Naive thymus-derived CD4-positive, alpha-beta T cell (primary cell): ENCODE measurements at regions not wholly inside any gene's neighbourhood (a gene's known extent, or its start where the extent isn't known, plus 50 kb on each side); places are given as distances from the start of the nearest gene placed in this dataset.

Experiments used
- ATAC-seq: fragments of 150-1000 bp; cut with Tn5 transposase; 2 replicates; pipeline ENCODE4 v1.10.0; 2021; ENCODE audit warnings: mild to moderate bottlenecking, moderate library complexity
- CTCF ChIA-PET: fragments of 350-600 bp; sonication (Branson Sonifier 250); formaldehyde crosslinking; loops from one replicate; lab custom pipeline; 2021; ENCODE audit warnings: antibody characterized with exemption; lab: Charles Lee
- POLR2A ChIA-PET: fragments of 350-600 bp; sonication (Branson Sonifier 250); formaldehyde crosslinking; loops from one replicate; lab custom pipeline; 2021; ENCODE audit warnings: antibody characterized with exemption, inconsistent platforms; lab: Charles Lee
- DNase-seq, 9 donors: peaks; one replicate each; pipeline versions ENCODE4 v3.0.0 to v3.0.0-alpha.2; 2020 to 2022; ENCODE audit warnings: mixed read lengths in 1 of 9
- H3K27ac ChIP-seq: one replicate; pipeline ENCODE4 v1.7.0; 2013; ENCODE audit warnings: mild to moderate bottlenecking, low read depth, low read length, moderate library complexity
- H3K27me3 ChIP-seq, 2 donors: one replicate each; pipeline ENCODE4 v1.7.0; 2013; ENCODE audit warnings: low read length in 2 of 2, mild to moderate bottlenecking in 2 of 2, moderate library complexity in 2 of 2; ENCODE audit not compliant: control insufficient read depth in 2 of 2, insufficient read depth in 2 of 2
- H3K36me3 ChIP-seq, 3 experiments: 1 replicate in 2 of 3; 2 replicates in 1 of 3; pipeline ENCODE4 v1.7.0; 2013; ENCODE audit warnings: low read length in 3 of 3, mild to moderate bottlenecking in 3 of 3, moderate library complexity in 1 of 3; ENCODE audit not compliant: insufficient read depth in 3 of 3, control insufficient read depth in 2 of 3
- H3K4me1 ChIP-seq, 2 donors: one replicate each; pipeline ENCODE4 v1.7.0; 2013; ENCODE audit warnings: low read length in 2 of 2, mild to moderate bottlenecking in 2 of 2, moderate library complexity in 1 of 2; ENCODE audit not compliant: control insufficient read depth in 2 of 2, insufficient read depth in 2 of 2
- H3K4me3 ChIP-seq: 2 replicates; pipeline ENCODE4 v1.7.0; 2013; ENCODE audit warnings: mild to moderate bottlenecking, low read length
- H3K9me3 ChIP-seq, 3 experiments: 1 replicate in 2 of 3; 2 replicates in 1 of 3; pipeline ENCODE4 v1.7.0; 2013; ENCODE audit warnings: low read length in 3 of 3; ENCODE audit not compliant: control insufficient read depth in 2 of 3
- H3K27ac Mint-ChIP-seq, 9 donors: one replicate each; pipeline ENCODE4 v1.8.0; 2020 to 2022; ENCODE audit warnings: mixed read lengths in 9 of 9, mild to moderate bottlenecking in 8 of 9, moderate library complexity in 5 of 9, inconsistent platforms in 2 of 9
- H3K27me3 Mint-ChIP-seq, 5 donors: one replicate each; pipeline ENCODE4 v1.8.0; 2021 to 2022; ENCODE audit warnings: mixed read lengths in 5 of 5, mild to moderate bottlenecking in 1 of 5
- H3K36me3 Mint-ChIP-seq, 5 donors: one replicate each; pipeline ENCODE4 v1.8.0; 2020 to 2022; ENCODE audit warnings: mixed read lengths in 5 of 5, mild to moderate bottlenecking in 3 of 5, inconsistent platforms in 1 of 5
- H3K4me1 Mint-ChIP-seq, 7 donors: one replicate each; pipeline ENCODE4 v1.8.0; 2020 to 2022; ENCODE audit warnings: mixed read lengths in 7 of 7, mild to moderate bottlenecking in 3 of 7, inconsistent platforms in 1 of 7
- H3K4me3 Mint-ChIP-seq, 10 donors: one replicate each; pipeline ENCODE4 v1.8.0; 2020 to 2022; ENCODE audit warnings: mild to moderate bottlenecking in 10 of 10, mixed read lengths in 10 of 10, moderate library complexity in 6 of 10, inconsistent platforms in 2 of 10
- H3K9me3 Mint-ChIP-seq, 11 donors: one replicate each; pipeline ENCODE4 v1.8.0; 2020 to 2022; ENCODE audit warnings: mixed read lengths in 11 of 11, mild to moderate bottlenecking in 4 of 11, inconsistent platforms in 1 of 11, moderate library complexity in 1 of 11
- intact Hi-C, 2 donors: fragments of 100-400 bp; cut with micrococcal nuclease; formaldehyde crosslinking; loops; one replicate each; pipeline ENCODE4 v1.15.1; 2023

- ATAC-seq (no peak), DNase-seq (no peak)
- ChIA-PET CTCF (no interaction called here), POLR2A (no interaction called here)
- Histone ChIP-seq H3K36me3 (no peaks in the 10 kb centered on the region), H3K9me3 (no peaks in the 10 kb centered on the region), H3K4me3 (no peak overlapping the region), H3K27ac (no peak overlapping the region), H3K4me1 (peaks cover 0 to under 1% of the 10 kb centered on the region in 2 donors), H3K27me3 (no peaks in the 10 kb centered on the region)
- H3K27me3 Mint-ChIP-seq = peaks cover 0 to 13% (median 0%) of the 10 kb centered on the region in 5 donors
- H3K36me3 Mint-ChIP-seq = no peaks in the 10 kb centered on the region
- no peak overlapping the region for H3K4me3 Mint-ChIP-seq
- H3K27ac Mint-ChIP-seq = no peak overlapping the region
- H3K4me1 Mint-ChIP-seq = peaks cover 5 to 21% (median 16%) of the 10 kb centered on the region in 7 donors
- intact Hi-C loops = no loop called here
- peaks cover 0 to 2% (median 0%) of the 10 kb centered on the region in 11 donors for H3K9me3 Mint-ChIP-seq
These were observed 74.2 kb upstream of the NCOR2 start for GRCh38 chr12:124641591-124641990.

- H3K9me3 ChIP-seq = no peaks in the 10 kb centered on the region
- DNase-seq = no peak
- ATAC-seq = peak; percentile 63
- intact Hi-C loops = no loop called here
- Mint-ChIP-seq H3K27me3 (peaks cover 0 to 8% (median 0%) of the 10 kb centered on the region in 5 donors), H3K36me3 (peaks cover 0 to 2% (median 0%) of the 10 kb centered on the region in 5 donors), H3K9me3 (peaks cover 0 to 5% (median 0%) of the 10 kb centered on the region in 11 donors), H3K4me1 (peaks cover 7 to 15% (median 12%) of the 10 kb centered on the region in 7 donors), H3K27ac (no peak overlapping the region), H3K4me3 (no peak overlapping the region)
- no peak overlapping the region for H3K27ac ChIP-seq
- ChIA-PET POLR2A (interaction anchor here (2.0 kb wide), 1 partner anchor 9 kb away, joined by 4 read pairs; no protein-coding TSS in a partner anchor), CTCF (no interaction called here)
- no peak overlapping the region for H3K4me3 ChIP-seq
- no peaks in the 10 kb centered on the region for H3K36me3 ChIP-seq
- no peaks in the 10 kb centered on the region for H3K27me3 ChIP-seq
- H3K4me1 ChIP-seq = peaks cover 0 to 11% of the 10 kb centered on the region in 2 donors
These were observed 72.6 kb upstream of the NCOR2 start for GRCh38 chr12:124640056-124640455.

- CTCF ChIA-PET = no interaction called here
- Mint-ChIP-seq H3K4me3 (no peak overlapping the region), H3K9me3 (peaks cover 0 to 5% (median 0%) of the 10 kb centered on the region in 11 donors), H3K27me3 (peaks cover 0 to 6% (median 0%) of the 10 kb centered on the region in 5 donors), H3K4me1 (peaks cover 7 to 12% (median 11%) of the 10 kb centered on the region in 7 donors), H3K36me3 (peaks cover 0 to 2% (median 0%) of the 10 kb centered on the region in 5 donors), H3K27ac (peak overlapping the region in 2 of 9 donors; percentile 56 to 59)
- peaks cover 0 to 11% of the 10 kb centered on the region in 2 donors for H3K4me1 ChIP-seq
- intact Hi-C loops = no loop called here
- no peaks in the 10 kb centered on the region for H3K36me3 ChIP-seq
- ATAC-seq = no peak
- no peak overlapping the region for H3K4me3 ChIP-seq
- H3K27me3 ChIP-seq = no peaks in the 10 kb centered on the region
- DNase-seq = no peak
- POLR2A ChIA-PET = interaction anchor here (2.0 kb wide), 1 partner anchor 10 kb away, joined by 4 read pairs; no protein-coding TSS in a partner anchor
- no peaks in the 10 kb centered on the region for H3K9me3 ChIP-seq
- H3K27ac ChIP-seq = no peak overlapping the region
These were observed 71.9 kb upstream of the NCOR2 start for GRCh38 chr12:124639122-124639806.

- Mint-ChIP-seq H3K36me3 (peaks cover 0 to 2% (median 0%) of the 10 kb centered on the region in 5 donors), H3K27me3 (peaks cover 0 to 2% (median 0%) of the 10 kb centered on the region in 5 donors), H3K4me1 (peaks cover 9 to 12% (median 11%) of the 10 kb centered on the region in 7 donors), H3K4me3 (no peak overlapping the region), H3K9me3 (peaks cover 0 to 5% (median 0%) of the 10 kb centered on the region in 11 donors), H3K27ac (no peak overlapping the region)
- DNase-seq (no peak), ATAC-seq (no peak)
- H3K27me3 ChIP-seq = no peaks in the 10 kb centered on the region
- ChIA-PET CTCF (no interaction called here), POLR2A (no interaction called here)
- no peaks in the 10 kb centered on the region for H3K9me3 ChIP-seq
- H3K4me1 ChIP-seq = peaks cover 0 to 11% of the 10 kb centered on the region in 2 donors
- H3K4me3 ChIP-seq = no peak overlapping the region
- no peaks in the 10 kb centered on the region for H3K36me3 ChIP-seq
- H3K27ac ChIP-seq = no peak overlapping the region
- intact Hi-C loops = loop anchor here in 1 of 2 donors (2.0 kb wide), 1 partner anchor 71 kb away; the partner anchor contains the start of gene NCOR2
These were observed 70.2 kb upstream of the NCOR2 start for GRCh38 chr12:124637581-124637981.

GRCh38 chr12:124637163-124637562 is 69.8 kb upstream of the NCOR2 start:
- Histone ChIP-seq H3K36me3 (no peaks in the 10 kb centered on the region), H3K9me3 (no peaks in the 10 kb centered on the region), H3K4me3 (no peak overlapping the region), H3K4me1 (peaks cover 0 to 11% of the 10 kb centered on the region in 2 donors), H3K27me3 (no peaks in the 10 kb centered on the region), H3K27ac (no peak overlapping the region)
- H3K27ac Mint-ChIP-seq = peak overlapping the region in 1 of 9 donors; percentile 63
- peaks cover 9 to 12% (median 11%) of the 10 kb centered on the region in 7 donors for H3K4me1 Mint-ChIP-seq
- CTCF ChIA-PET = no interaction called here
- H3K9me3 Mint-ChIP-seq = peaks cover 0 to 5% (median 0%) of the 10 kb centered on the region in 11 donors
- ATAC-seq (no peak), DNase-seq (no peak)
- peaks cover 0 to 2% (median 0%) of the 10 kb centered on the region in 5 donors for H3K27me3 Mint-ChIP-seq
- POLR2A ChIA-PET = no interaction called here
- peak overlapping the region in 2 of 10 donors; percentile 13 to 42 for H3K4me3 Mint-ChIP-seq
- H3K36me3 Mint-ChIP-seq = peaks cover 0 to 2% (median 0%) of the 10 kb centered on the region in 5 donors
- intact Hi-C loops = loop anchor here in 1 of 2 donors (2.0 kb wide), 1 partner anchor 70 kb away; the partner anchor contains the start of gene NCOR2

- DNase-seq = peak in 5 of 9 donors; percentile 14 to 56 (median 45)
- H3K4me1 Mint-ChIP-seq = peaks cover 9 to 12% (median 11%) of the 10 kb centered on the region in 7 donors
- H3K36me3 ChIP-seq = no peaks in the 10 kb centered on the region
- peaks cover 0 to 2% (median 0%) of the 10 kb centered on the region in 5 donors for H3K36me3 Mint-ChIP-seq
- H3K4me1 ChIP-seq = peaks cover 0 to 11% of the 10 kb centered on the region in 2 donors
- H3K27ac Mint-ChIP-seq = peak overlapping the region in 2 of 9 donors; percentile 3 to 6
- H3K4me3 ChIP-seq = no peak overlapping the region
- H3K9me3 Mint-ChIP-seq = peaks cover 0 to 5% (median 0%) of the 10 kb centered on the region in 11 donors
- POLR2A ChIA-PET = interaction anchor here (1.2 kb wide), 2 partner anchors 27 to 158 kb away, joined by 3 read pairs; no protein-coding TSS in a partner anchor
- CTCF ChIA-PET = no interaction called here
- H3K27ac ChIP-seq = no peak overlapping the region
- H3K27me3 Mint-ChIP-seq = peaks cover 0 to 2% (median 0%) of the 10 kb centered on the region in 5 donors
- H3K4me3 Mint-ChIP-seq = peak overlapping the region in 8 of 10 donors; percentile 5 to 69 (median 30)
- intact Hi-C loops = loop anchor here in 1 of 2 donors (2.0 kb wide), 1 partner anchor 70 kb away; the partner anchor contains the start of gene NCOR2
- H3K27me3 ChIP-seq = no peaks in the 10 kb centered on the region
- no peaks in the 10 kb centered on the region for H3K9me3 ChIP-seq
- peak; percentile 63 for ATAC-seq
These were observed 68.9 kb upstream of the NCOR2 start for GRCh38 chr12:124636138-124636978.
